ENCODE measurements at regions not wholly inside any gene's neighbourhood (a gene's known extent, or its start where the extent isn't known, plus 50 kb on each side); places are given as distances from the start of the nearest gene placed in this dataset.

DNA sequence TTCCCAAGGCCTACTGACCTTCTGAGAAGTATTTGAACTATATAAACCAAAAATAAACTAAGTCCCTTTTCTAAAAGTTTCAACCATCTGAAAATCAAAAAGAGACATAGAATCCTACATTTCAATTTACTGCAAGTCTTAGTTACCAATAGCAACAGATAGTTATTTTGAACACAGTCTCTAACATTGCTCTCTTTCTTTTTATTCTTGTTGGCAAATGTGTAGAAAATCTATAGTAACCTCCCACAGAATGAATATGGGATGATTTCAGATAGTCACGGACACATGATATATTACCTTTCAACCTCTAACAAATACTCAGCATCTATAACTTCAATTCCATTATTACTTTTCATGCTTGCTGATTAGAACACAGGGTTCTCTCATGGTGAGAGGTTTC, 68.9 kb upstream of the RAB3GAP2 start:
- in situ Hi-C loops (cut with HindIII; ENCODE audit: low pct_ligation_motif_present, low sequenced_read_pairs), result no loop called here
- TF ChIP-seq, protein P1, sequence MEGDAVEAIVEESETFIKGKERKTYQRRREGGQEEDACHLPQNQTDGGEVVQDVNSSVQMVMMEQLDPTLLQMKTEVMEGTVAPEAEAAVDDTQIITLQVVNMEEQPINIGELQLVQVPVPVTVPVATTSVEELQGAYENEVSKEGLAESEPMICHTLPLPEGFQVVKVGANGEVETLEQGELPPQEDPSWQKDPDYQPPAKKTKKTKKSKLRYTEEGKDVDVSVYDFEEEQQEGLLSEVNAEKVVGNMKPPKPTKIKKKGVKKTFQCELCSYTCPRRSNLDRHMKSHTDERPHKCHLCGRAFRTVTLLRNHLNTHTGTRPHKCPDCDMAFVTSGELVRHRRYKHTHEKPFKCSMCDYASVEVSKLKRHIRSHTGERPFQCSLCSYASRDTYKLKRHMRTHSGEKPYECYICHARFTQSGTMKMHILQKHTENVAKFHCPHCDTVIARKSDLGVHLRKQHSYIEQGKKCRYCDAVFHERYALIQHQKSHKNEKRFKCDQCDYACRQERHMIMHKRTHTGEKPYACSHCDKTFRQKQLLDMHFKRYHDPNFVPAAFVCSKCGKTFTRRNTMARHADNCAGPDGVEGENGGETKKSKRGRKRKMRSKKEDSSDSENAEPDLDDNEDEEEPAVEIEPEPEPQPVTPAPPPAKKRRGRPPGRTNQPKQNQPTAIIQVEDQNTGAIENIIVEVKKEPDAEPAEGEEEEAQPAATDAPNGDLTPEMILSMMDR (IDR thresholded peaks at IDR 0.05; ENCODE audit: low read depth, low read length, missing control alignments), result no peak
- H3K4me3 ChIP-seq (ENCODE audit: low read depth, low read length), result no peak overlapping the region
- H3K27ac ChIP-seq, result no peak overlapping the region
- H3K27me3 ChIP-seq (replicated peaks), result no peaks in the 10 kb centered on the region
- DNase-seq, result no peak
- H3K36me3 ChIP-seq (replicated peaks), result no peaks in the 10 kb centered on the region

DNA sequence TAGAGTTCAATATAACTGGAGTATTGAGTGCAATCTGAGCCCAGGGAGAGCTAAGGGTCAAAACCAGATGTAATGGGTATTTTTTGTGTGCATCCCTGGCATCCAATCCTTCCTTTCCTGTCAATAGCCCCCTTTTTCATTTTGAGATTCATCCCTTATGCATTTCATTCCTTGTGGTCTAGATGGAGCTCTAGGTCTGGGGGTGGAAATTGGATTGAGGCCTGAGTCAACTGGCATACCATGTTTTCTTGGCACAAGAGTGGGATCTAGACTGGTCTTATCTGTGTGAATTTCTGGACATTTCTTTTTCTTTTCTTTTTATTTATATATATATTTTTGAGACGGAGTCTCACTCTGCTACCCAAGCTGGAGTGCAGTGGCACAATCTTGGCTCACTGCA, 67.3 kb upstream of the RAB3GAP2 start:
- Histone ChIP-seq H3K36me3 (replicated peaks) (no peaks in the 10 kb centered on the region), H3K4me3 (ENCODE audit: low read depth, low read length) (no peak overlapping the region), H3K27me3 (replicated peaks) (no peaks in the 10 kb centered on the region), H3K27ac (no peak overlapping the region)
- DNase-seq, result no peak
- in situ Hi-C loops (cut with HindIII; ENCODE audit: low pct_ligation_motif_present, low sequenced_read_pairs), result no loop called here
- TF ChIP-seq, protein P1 (IDR thresholded peaks at IDR 0.05; ENCODE audit: low read depth, low read length, missing control alignments), result no peak

DNA sequence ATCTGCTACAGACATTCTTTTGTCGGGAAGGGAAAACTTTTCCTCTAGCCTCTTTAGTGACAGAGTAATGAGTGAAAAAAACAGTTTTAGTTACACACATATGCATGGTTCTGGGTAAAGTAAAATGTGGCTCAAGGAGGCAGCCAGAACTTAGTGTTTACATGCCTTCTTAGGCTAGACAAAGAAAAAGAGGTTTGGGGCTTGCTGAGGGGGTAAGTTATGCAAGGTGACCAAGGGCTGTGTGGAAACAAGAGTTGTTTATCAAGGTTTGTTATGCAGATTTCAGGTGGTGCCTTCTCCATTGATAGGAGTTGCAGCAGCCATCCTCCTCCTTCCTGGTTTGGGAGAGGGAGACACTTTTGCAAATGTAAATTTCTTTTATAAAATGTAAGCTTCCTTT, 66.5 kb upstream of the RAB3GAP2 start:
- in situ Hi-C loops (cut with HindIII; ENCODE audit: low pct_ligation_motif_present, low sequenced_read_pairs), result no loop called here

DNA sequence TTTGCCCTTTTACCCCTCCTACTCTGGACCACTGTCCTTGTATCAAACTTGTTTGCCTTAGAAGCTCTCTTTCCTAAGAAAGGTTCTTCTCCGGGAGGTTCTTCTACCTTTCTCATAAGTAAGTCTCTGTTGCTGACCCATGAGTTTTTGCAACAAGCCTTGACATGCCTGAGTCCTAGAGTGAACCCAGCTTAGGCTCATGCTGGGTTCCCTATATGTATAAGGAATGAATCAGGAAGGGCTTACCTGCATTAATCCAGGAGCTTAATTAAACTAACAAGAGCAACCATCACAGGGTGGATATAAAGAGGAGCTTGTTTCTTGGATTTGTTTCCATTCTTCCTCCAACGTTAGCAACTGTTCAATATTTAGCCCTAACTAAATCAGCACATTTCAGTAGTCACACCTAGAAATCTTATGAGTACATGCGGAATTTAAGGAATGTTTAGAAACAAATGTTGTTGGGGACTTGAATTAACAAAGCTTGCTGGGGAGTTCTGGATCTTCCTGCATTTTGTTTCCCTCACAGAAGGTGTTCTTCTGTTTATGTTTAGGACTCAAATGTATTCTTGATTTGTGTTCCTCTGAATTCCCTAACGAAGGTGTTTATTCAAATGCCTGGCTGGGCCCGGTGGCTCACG, 64.3 kb upstream of the RAB3GAP2 start:
- in situ Hi-C loops (cut with HindIII; ENCODE audit: low pct_ligation_motif_present, low sequenced_read_pairs), result no loop called here
- Histone ChIP-seq H3K27me3 (replicated peaks) (no peaks in the 10 kb centered on the region), H3K4me3 (ENCODE audit: low read depth, low read length) (no peak overlapping the region), H3K27ac (no peak overlapping the region), H3K36me3 (replicated peaks) (no peaks in the 10 kb centered on the region)
- TF ChIP-seq, protein P1 (IDR thresholded peaks at IDR 0.05; ENCODE audit: low read depth, low read length, missing control alignments), result no peak
- no peak for DNase-seq

More for the DNA sequence above, 66.5 kb upstream of the RAB3GAP2 start:
- H3K4me3 ChIP-seq (ENCODE audit: low read depth, low read length), result no peak overlapping the region
- H3K27ac ChIP-seq, result no peak overlapping the region
- DNase-seq, result no peak
- no peaks in the 10 kb centered on the region for H3K36me3 ChIP-seq (replicated peaks)
- TF ChIP-seq, protein P1 (IDR thresholded peaks at IDR 0.05; ENCODE audit: low read depth, low read length, missing control alignments), result no peak
- H3K27me3 ChIP-seq (replicated peaks), result no peaks in the 10 kb centered on the region

DNA sequence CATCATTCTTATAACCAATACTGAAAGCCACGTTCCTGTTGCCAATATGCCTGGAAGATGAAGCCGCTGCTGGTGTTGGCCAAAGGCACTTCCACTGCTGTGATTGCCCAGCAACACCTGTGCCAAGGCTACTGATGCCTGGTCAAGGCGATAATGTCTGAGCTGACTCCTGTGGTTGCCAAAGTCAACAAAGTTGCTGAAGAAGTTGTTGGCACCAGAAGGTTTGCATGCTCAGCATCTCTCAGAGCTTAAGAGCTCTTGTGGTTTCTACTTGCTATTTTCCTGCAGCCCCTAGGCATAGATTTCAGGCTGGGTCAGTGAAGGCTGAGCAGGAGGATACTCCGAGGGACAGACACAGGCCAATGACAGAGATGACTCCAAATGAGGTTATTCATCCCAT, 63.4 kb upstream of the RAB3GAP2 start:
- in situ Hi-C loops (cut with HindIII; ENCODE audit: low pct_ligation_motif_present, low sequenced_read_pairs), result no loop called here
- Histone ChIP-seq H3K4me3 (ENCODE audit: low read depth, low read length) (no peak overlapping the region), H3K27ac (no peak overlapping the region), H3K27me3 (replicated peaks) (no peaks in the 10 kb centered on the region), H3K36me3 (replicated peaks) (no peaks in the 10 kb centered on the region)
- no peak for DNase-seq
- TF ChIP-seq, protein P1 (IDR thresholded peaks at IDR 0.05; ENCODE audit: low read depth, low read length, missing control alignments), result no peak

DNA sequence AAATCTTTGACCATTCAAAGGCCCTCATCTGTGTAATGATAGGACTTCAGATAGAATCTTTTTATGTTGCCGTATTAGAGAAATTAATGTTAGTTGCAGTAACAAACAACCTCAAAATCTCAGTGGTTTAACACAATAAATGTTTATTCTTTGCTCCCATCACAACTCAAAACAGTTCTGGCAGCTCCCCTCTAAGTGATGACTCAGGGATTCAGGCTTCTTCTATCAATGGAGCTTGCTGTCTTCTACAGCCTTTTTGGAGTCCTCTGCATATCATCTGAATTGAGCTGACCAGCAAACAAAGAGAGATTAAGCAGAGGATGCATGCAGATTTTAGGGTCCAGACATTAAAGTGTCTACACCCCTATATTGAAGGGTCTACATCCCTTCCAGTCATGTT, 59.1 kb upstream of the RAB3GAP2 start:
- no peaks in the 10 kb centered on the region for H3K27me3 ChIP-seq (replicated peaks)
- no peaks in the 10 kb centered on the region for H3K36me3 ChIP-seq (replicated peaks)
- DNase-seq, result no peak
- TF ChIP-seq, protein P1 (IDR thresholded peaks at IDR 0.05; ENCODE audit: low read depth, low read length, missing control alignments), result no peak
- in situ Hi-C loops (cut with HindIII; ENCODE audit: low pct_ligation_motif_present, low sequenced_read_pairs), result no loop called here
- H3K4me3 ChIP-seq (ENCODE audit: low read depth, low read length), result no peak overlapping the region
- no peak overlapping the region for H3K27ac ChIP-seq

All from brain microvascular endothelial cell (primary cell).